Ascending aorta (tissue), 2 donors: ENCODE measurements at regions not wholly inside any gene's neighbourhood (a gene's known extent, or its start where the extent isn't known, plus 50 kb on each side); places are given as distances from the start of the nearest gene placed in this dataset.
A peak's percentile ranks its signal among the peaks of the same experiment; 100 is the strongest.

Experiments used
- DNase-seq, 2 donors: peaks; one replicate each; pipeline ENCODE4 v3.0.0-alpha.2; 2019; ENCODE audit warnings: low spot score in 2 of 2
- H3K27ac ChIP-seq, 2 donors: fragments of 200-600 bp; sonication (generic); one replicate each; pipeline ENCODE4 v1.5.1; 2016 to 2017; ENCODE audit warnings: mild to moderate bottlenecking in 1 of 2
- H3K27me3 ChIP-seq: fragments of 200-600 bp; sonication (generic); one replicate; pipeline ENCODE4 v1.5.1; 2017
- H3K36me3 ChIP-seq, 2 donors: fragments of 200-600 bp; sonication (generic); one replicate each; pipeline ENCODE4 v1.5.1; 2016
- H3K4me1 ChIP-seq, 2 donors: fragments of 200-600 bp; sonication (generic); one replicate each; pipeline ENCODE4 v1.5.1; 2016 to 2017; ENCODE audit warnings: mild to moderate bottlenecking in 1 of 2
- H3K4me3 ChIP-seq, 2 donors: fragments of 200-600 bp; sonication (generic); one replicate each; pipeline ENCODE4 v1.5.1; 2016 to 2017; ENCODE audit warnings: mild to moderate bottlenecking in 1 of 2
- H3K9me3 ChIP-seq, 2 donors: fragments of 200-600 bp; sonication (generic); one replicate each; pipeline ENCODE4 v1.5.1; 2016
- intact Hi-C: fragments of 100-400 bp; cut with DNase I; formaldehyde crosslinking; loops from one replicate; pipeline ENCODE4 v1.15.1; 2023
- TF ChIP-seq, protein P1 (sequence below), 3 experiments: fragments of 200-600 bp in 2 of 3; fragments of 450-650 bp in 1 of 3; sonication (generic) in 2 of 3; IDR thresholded peaks; one replicate each; pipeline ENCODE4 v1.5.1; 2016 to 2019; ENCODE audit warnings: antibody characterized with exemption in 3 of 3, mild to moderate bottlenecking in 1 of 3, moderate library complexity in 1 of 3

GRCh38 chr9:38228331-38229103 lies 159.5 kb upstream of the SHB start:
- no peak for DNase-seq
- no peaks in the 10 kb centered on the region for H3K27me3 ChIP-seq

GRCh38 chr9:38227656-38228055 lies 158.6 kb upstream of the SHB start:
- no peak overlapping the region for H3K4me3 ChIP-seq
- TF ChIP-seq, protein P1, sequence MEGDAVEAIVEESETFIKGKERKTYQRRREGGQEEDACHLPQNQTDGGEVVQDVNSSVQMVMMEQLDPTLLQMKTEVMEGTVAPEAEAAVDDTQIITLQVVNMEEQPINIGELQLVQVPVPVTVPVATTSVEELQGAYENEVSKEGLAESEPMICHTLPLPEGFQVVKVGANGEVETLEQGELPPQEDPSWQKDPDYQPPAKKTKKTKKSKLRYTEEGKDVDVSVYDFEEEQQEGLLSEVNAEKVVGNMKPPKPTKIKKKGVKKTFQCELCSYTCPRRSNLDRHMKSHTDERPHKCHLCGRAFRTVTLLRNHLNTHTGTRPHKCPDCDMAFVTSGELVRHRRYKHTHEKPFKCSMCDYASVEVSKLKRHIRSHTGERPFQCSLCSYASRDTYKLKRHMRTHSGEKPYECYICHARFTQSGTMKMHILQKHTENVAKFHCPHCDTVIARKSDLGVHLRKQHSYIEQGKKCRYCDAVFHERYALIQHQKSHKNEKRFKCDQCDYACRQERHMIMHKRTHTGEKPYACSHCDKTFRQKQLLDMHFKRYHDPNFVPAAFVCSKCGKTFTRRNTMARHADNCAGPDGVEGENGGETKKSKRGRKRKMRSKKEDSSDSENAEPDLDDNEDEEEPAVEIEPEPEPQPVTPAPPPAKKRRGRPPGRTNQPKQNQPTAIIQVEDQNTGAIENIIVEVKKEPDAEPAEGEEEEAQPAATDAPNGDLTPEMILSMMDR (IDR thresholded peaks at IDR 0.05) = no peak
- H3K36me3 ChIP-seq = no peaks in the 10 kb centered on the region
- H3K27ac ChIP-seq = no peak overlapping the region
- peaks cover 0 to 9% of the 10 kb centered on the region in 2 donors for H3K4me1 ChIP-seq
- DNase-seq = no peak
- no peaks in the 10 kb centered on the region for H3K27me3 ChIP-seq
- intact Hi-C loops = no loop called here
- H3K9me3 ChIP-seq = no peaks in the 10 kb centered on the region

More at GRCh38 chr9:38228331-38229103, 159.5 kb upstream of the SHB start:
- H3K27ac ChIP-seq = no peak overlapping the region
- intact Hi-C loops = no loop called here
- TF ChIP-seq, protein P1 (IDR thresholded peaks at IDR 0.05) = no peak
- H3K4me3 ChIP-seq = no peak overlapping the region
- no peaks in the 10 kb centered on the region for H3K36me3 ChIP-seq
- no peaks in the 10 kb centered on the region for H3K9me3 ChIP-seq
- H3K4me1 ChIP-seq = peaks cover 0 to 9% of the 10 kb centered on the region in 2 donors

DNA sequence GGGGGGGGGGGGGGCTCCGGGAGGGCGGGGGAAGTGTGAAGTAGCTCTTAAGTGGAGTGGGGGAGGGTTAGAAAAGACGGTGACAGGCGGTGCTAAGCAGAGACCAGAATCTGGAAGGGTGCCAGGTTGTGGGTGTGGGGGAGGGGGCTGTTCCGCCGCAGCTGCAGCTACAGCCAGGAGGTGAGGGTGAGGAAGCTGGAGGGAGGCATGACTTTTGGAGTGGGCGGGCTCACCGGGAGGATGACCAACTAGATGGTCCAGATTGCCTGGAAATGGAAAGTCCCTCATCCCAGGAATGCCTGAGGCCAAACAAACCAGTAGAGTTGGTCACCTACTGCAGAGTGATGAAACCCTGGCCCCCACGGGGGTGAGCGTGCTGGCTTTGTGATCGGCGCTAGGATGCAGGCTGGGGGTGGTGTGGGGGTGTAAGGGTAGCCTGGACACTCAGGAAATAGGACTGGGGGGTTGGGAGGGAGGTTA lies 158.1 kb upstream of the SHB start:
- no peak for DNase-seq
- Histone ChIP-seq H3K27ac (no peak overlapping the region), H3K9me3 (no peaks in the 10 kb centered on the region), H3K27me3 (no peaks in the 10 kb centered on the region), H3K4me1 (peaks cover 0 to 9% of the 10 kb centered on the region in 2 donors), H3K36me3 (no peaks in the 10 kb centered on the region), H3K4me3 (peak overlapping the region in 1 of 2 donors; percentile 7)
- intact Hi-C loops = no loop called here
- TF ChIP-seq, protein P1 (IDR thresholded peaks at IDR 0.05) = no peak

DNA sequence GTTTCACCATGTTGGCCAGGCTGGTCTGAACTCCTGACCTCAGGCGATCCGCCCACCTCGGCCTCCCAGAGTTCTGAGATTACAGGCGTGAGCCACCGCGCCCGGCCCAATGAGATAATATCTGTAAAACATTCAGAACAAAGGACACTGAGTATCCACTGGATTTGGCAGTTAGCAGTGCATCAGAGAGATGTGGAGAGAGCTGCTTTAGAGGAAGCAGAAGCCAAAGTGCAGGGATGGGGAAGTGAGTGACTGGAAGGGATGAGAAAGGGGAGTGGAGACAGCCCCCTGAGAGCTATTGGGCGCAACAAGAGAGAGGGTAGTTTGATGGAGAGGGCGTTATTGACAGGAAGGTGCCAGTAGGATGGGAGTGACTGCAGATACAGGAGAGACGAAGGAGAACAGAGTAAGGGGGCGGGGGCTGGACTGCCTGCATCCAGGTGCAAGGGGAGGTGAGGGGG lies 157.5 kb upstream of the SHB start:
- no peaks in the 10 kb centered on the region for H3K27me3 ChIP-seq
- DNase-seq = no peak
- H3K36me3 ChIP-seq = no peaks in the 10 kb centered on the region
- no peak overlapping the region for H3K4me3 ChIP-seq
- H3K27ac ChIP-seq = no peak overlapping the region
- peaks cover 0 to 9% of the 10 kb centered on the region in 2 donors for H3K4me1 ChIP-seq
- intact Hi-C loops = no loop called here
- H3K9me3 ChIP-seq = no peaks in the 10 kb centered on the region
- TF ChIP-seq, protein P1 (IDR thresholded peaks at IDR 0.05) = no peak

DNA sequence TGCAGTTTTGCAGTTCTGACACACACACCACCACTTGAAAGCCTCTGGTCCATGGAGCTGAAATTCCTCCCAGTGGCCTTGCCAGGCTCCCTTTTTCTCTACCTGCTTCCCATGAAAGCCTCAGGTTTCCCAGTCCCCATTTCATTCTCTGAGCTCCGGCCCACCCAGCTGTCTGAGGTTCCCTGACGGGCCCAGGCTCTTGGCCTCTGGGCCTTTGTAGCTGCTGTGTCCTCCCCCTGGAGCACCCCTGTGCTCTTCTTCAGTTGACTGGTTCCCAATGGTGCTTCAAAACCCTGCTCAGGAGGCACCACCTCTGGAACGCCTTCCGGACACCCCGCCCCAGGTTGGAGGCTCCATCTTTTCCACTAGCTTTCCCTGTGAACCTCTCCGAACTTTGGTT lies 155.9 kb upstream of the SHB start:
- Histone ChIP-seq H3K27ac (no peak overlapping the region), H3K27me3 (no peaks in the 10 kb centered on the region), H3K4me1 (peaks cover 0 to 9% of the 10 kb centered on the region in 2 donors), H3K4me3 (no peak overlapping the region), H3K9me3 (no peaks in the 10 kb centered on the region), H3K36me3 (no peaks in the 10 kb centered on the region)
- TF ChIP-seq, protein P1 (IDR thresholded peaks at IDR 0.05) = no peak
- DNase-seq = no peak
- intact Hi-C loops = no loop called here
